WTC11 (cell line): ENCODE measurements at regions not wholly inside any gene's neighbourhood (a gene's known extent, or its start where the extent isn't known, plus 50 kb on each side); places are given as distances from the start of the nearest gene placed in this dataset.

Source experiments
- ATAC-seq: fragments of 200-7000 bp; cut with Tn5 transposase; 2 replicates; pipeline ENCODE4 v1.10.0; 2021; ENCODE audit warnings: mild to moderate bottlenecking, moderate library complexity
- CTCF ChIA-PET: fragments of 300-600 bp; sonication (Branson Sonifier 250); formaldehyde crosslinking; loops from one replicate; lab custom pipeline; 2021; ENCODE audit warnings: antibody characterized with exemption; lab: Charles Lee
- POLR2A ChIA-PET: fragments of 350-600 bp; sonication (Branson Sonifier 250); formaldehyde crosslinking; loops from one replicate; lab custom pipeline; 2021; ENCODE audit warnings: antibody characterized with exemption; lab: Charles Lee
- DNase-seq: peaks from one replicate; pipeline ENCODE4 v3.0.0; 2021; ENCODE audit warnings: low spot score
- H3K27ac Mint-ChIP-seq: 2 replicates; pipeline ENCODE4 v1.8.0; 2021; ENCODE audit warnings: mixed read lengths
- H3K27me3 Mint-ChIP-seq: 2 replicates; pipeline ENCODE4 v1.8.0; 2021; ENCODE audit warnings: low read depth, mild to moderate bottlenecking, moderate library complexity, mixed read lengths
- H3K36me3 Mint-ChIP-seq: 2 replicates; pipeline ENCODE4 v1.8.0; 2021; ENCODE audit warnings: mixed read lengths
- H3K4me1 Mint-ChIP-seq: 2 replicates; pipeline ENCODE4 v1.8.0; 2022; ENCODE audit warnings: mixed read lengths
- H3K4me3 Mint-ChIP-seq: 2 replicates; pipeline ENCODE4 v1.8.0; 2021; ENCODE audit warnings: mild to moderate bottlenecking, moderate library complexity, mixed read lengths
- H3K9me3 Mint-ChIP-seq: 2 replicates; pipeline ENCODE4 v1.8.0; 2021; ENCODE audit warnings: mixed read lengths
- ATF1 ChIP-seq: sonication (generic); formaldehyde crosslinking; IDR thresholded peaks from 2 replicates; pipeline ENCODE4 v1.8.1; 2023; ENCODE audit warnings: mild to moderate bottlenecking, moderate library complexity, missing genetic modification reagents
- ELF4 ChIP-seq: sonication (generic); formaldehyde crosslinking; IDR thresholded peaks from 2 replicates; pipeline ENCODE4 v1.8.1; 2022; ENCODE audit warnings: low read depth, mild to moderate bottlenecking, moderate library complexity, missing genetic modification reagents
- EMX1 ChIP-seq: fragments of 250-450 bp; sonication (Bioruptor Pico); IDR thresholded peaks from 2 replicates; pipeline ENCODE4 v1.8.0; 2021; ENCODE audit warnings: mild to moderate bottlenecking
- JUN ChIP-seq: sonication (generic); formaldehyde crosslinking; IDR thresholded peaks from 2 replicates; pipeline ENCODE4 v1.8.0; 2023; ENCODE audit warnings: mild to moderate bottlenecking, missing genetic modification reagents
- NFYB ChIP-seq: sonication (generic); formaldehyde crosslinking; conservative IDR thresholded peaks from 2 replicates; pipeline ENCODE4 v1.8.0; 2022; ENCODE audit warnings: low read depth, missing genetic modification reagents
- NR1H2 ChIP-seq: sonication (generic); formaldehyde crosslinking; IDR thresholded peaks from 2 replicates; pipeline ENCODE4 v1.9.0; 2021; ENCODE audit warnings: mild to moderate bottlenecking, moderate library complexity, missing genetic modification reagents
- PRDM15 ChIP-seq: sonication (generic); formaldehyde crosslinking; IDR thresholded peaks from 2 replicates; pipeline ENCODE4 v1.8.0; 2022; ENCODE audit warnings: missing genetic modification reagents
- SMAD3 ChIP-seq: sonication (generic); formaldehyde crosslinking; IDR thresholded peaks from 2 replicates; pipeline ENCODE4 v1.8.0; 2022; ENCODE audit warnings: missing genetic modification reagents, mild to moderate bottlenecking, borderline replicate concordance
- ZNF219 ChIP-seq: sonication (generic); formaldehyde crosslinking; IDR thresholded peaks from 2 replicates; pipeline ENCODE4 v1.8.0; 2023; ENCODE audit warnings: missing genetic modification reagents, mild to moderate bottlenecking, borderline replicate concordance
- ZNF232 ChIP-seq: sonication (generic); formaldehyde crosslinking; IDR thresholded peaks from 2 replicates; pipeline ENCODE4 v1.8.0; 2022; ENCODE audit warnings: mild to moderate bottlenecking, missing genetic modification reagents
- ZNF263 ChIP-seq: sonication (generic); formaldehyde crosslinking; IDR thresholded peaks from 2 replicates; pipeline ENCODE4 v1.8.1; 2022; ENCODE audit warnings: low read depth, mild to moderate bottlenecking, moderate library complexity, missing genetic modification reagents
- ZNF317 ChIP-seq: sonication (generic); formaldehyde crosslinking; IDR thresholded peaks from 2 replicates; pipeline ENCODE4 v1.8.1; 2023; ENCODE audit warnings: low read depth, mild to moderate bottlenecking, moderate library complexity, missing genetic modification reagents, borderline replicate concordance
- ZNF671 ChIP-seq: fragments of 250-450 bp; sonication (Bioruptor Pico); IDR thresholded peaks from 2 replicates; pipeline ENCODE4 v1.8.0; 2021; ENCODE audit warnings: mild to moderate bottlenecking
- TF ChIP-seq, protein P1 (sequence below): sonication (generic); formaldehyde crosslinking; IDR thresholded peaks from 2 replicates; pipeline ENCODE4 v1.8.0; 2023; ENCODE audit warnings: missing genetic modification reagents
- TF ChIP-seq, protein P2 (sequence below): sonication (generic); formaldehyde crosslinking; IDR thresholded peaks from 2 replicates; pipeline ENCODE4 v1.8.1; 2023; ENCODE audit warnings: mild to moderate bottlenecking, missing genetic modification reagents, moderate library complexity
- TF ChIP-seq, protein P3 (sequence below): sonication (generic); formaldehyde crosslinking; IDR thresholded peaks from 2 replicates; pipeline ENCODE4 v1.8.0; 2022; ENCODE audit warnings: mild to moderate bottlenecking, missing genetic modification reagents
- TF ChIP-seq, protein P4 (sequence below): sonication (generic); formaldehyde crosslinking; conservative IDR thresholded peaks from 2 replicates; pipeline ENCODE4 v1.8.1; 2022; ENCODE audit warnings: mild to moderate bottlenecking, missing genetic modification reagents
- TF ChIP-seq, protein P5 (sequence below): fragments of 250-450 bp; sonication (Bioruptor Pico); IDR thresholded peaks from 2 replicates; pipeline ENCODE4 v1.9.0; 2021; ENCODE audit warnings: mild to moderate bottlenecking
- TF ChIP-seq, protein P6 (sequence below): sonication (generic); formaldehyde crosslinking; IDR thresholded peaks from 2 replicates; pipeline ENCODE4 v1.8.1; 2022; ENCODE audit warnings: mild to moderate bottlenecking, missing genetic modification reagents, moderate library complexity, borderline replicate concordance

GRCh38 chr2:51722311-51722710, 690.4 kb upstream of the NRXN1 start (continued):
- TF ChIP-seq ELF4 (no peak), ZNF263 (CRISPR knock-in tag) (no peak)

- no peaks in the 10 kb centered on the region for H3K9me3 Mint-ChIP-seq
- peaks cover 7% of the 10 kb centered on the region for H3K4me1 Mint-ChIP-seq
- DNase-seq (no peak), ATAC-seq (no peak)
- no peak overlapping the region for H3K4me3 Mint-ChIP-seq
- CTCF ChIA-PET: no interaction called here
- TF ChIP-seq ZNF219 (CRISPR knock-in tag) (no peak), EMX1 (CRISPR knock-in tag) (no peak), ZNF317 (CRISPR knock-in tag) (no peak), SMAD3 (no peak), PRDM15 (CRISPR knock-in tag) (no peak), ZNF671 (no peak)
- TF ChIP-seq, protein P1, sequence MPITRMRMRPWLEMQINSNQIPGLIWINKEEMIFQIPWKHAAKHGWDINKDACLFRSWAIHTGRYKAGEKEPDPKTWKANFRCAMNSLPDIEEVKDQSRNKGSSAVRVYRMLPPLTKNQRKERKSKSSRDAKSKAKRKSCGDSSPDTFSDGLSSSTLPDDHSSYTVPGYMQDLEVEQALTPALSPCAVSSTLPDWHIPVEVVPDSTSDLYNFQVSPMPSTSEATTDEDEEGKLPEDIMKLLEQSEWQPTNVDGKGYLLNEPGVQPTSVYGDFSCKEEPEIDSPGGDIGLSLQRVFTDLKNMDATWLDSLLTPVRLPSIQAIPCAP: no peak
- TF ChIP-seq, protein P2, sequence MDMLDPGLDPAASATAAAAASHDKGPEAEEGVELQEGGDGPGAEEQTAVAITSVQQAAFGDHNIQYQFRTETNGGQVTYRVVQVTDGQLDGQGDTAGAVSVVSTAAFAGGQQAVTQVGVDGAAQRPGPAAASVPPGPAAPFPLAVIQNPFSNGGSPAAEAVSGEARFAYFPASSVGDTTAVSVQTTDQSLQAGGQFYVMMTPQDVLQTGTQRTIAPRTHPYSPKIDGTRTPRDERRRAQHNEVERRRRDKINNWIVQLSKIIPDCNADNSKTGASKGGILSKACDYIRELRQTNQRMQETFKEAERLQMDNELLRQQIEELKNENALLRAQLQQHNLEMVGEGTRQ: no peak
- TF ChIP-seq, protein P3, sequence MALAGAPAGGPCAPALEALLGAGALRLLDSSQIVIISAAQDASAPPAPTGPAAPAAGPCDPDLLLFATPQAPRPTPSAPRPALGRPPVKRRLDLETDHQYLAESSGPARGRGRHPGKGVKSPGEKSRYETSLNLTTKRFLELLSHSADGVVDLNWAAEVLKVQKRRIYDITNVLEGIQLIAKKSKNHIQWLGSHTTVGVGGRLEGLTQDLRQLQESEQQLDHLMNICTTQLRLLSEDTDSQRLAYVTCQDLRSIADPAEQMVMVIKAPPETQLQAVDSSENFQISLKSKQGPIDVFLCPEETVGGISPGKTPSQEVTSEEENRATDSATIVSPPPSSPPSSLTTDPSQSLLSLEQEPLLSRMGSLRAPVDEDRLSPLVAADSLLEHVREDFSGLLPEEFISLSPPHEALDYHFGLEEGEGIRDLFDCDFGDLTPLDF (CRISPR knock-in tag): no peak
- no peaks in the 10 kb centered on the region for H3K36me3 Mint-ChIP-seq
- H3K27ac Mint-ChIP-seq: no peak overlapping the region
- no peaks in the 10 kb centered on the region for H3K27me3 Mint-ChIP-seq
- POLR2A ChIA-PET: no interaction called here
Measured at GRCh38 chr2:51720826-51721225, 688.9 kb upstream of the NRXN1 start.

DNA sequence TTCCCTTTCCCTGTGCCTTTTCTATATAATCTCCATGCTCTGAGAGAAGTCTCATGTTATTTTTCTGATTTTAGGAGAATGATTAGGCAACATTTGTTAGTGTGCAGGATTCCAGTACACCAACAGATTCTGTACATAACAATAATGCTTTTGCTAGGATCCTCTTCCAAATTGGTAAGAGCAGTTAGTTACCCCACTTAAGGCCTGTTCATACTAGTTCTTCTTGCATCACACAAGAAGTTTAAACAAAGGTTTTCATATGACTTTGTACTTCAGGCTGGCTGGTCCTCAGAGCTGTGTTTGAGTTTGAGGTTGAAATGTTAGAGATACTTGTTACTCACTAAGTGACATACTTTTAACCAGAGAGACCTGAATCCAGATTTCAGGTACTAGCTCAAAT, 686.9 kb upstream of the NRXN1 start:
- TF ChIP-seq JUN (no peak), NFYB (CRISPR knock-in tag) (no peak), NR1H2 (CRISPR knock-in tag) (no peak), ATF1 (no peak), ZNF232 (no peak)
- TF ChIP-seq, protein P4, sequence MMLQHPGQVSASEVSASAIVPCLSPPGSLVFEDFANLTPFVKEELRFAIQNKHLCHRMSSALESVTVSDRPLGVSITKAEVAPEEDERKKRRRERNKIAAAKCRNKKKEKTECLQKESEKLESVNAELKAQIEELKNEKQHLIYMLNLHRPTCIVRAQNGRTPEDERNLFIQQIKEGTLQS (CRISPR knock-in tag): no peak
- TF ChIP-seq, protein P1: no peak
- TF ChIP-seq, protein P5, sequence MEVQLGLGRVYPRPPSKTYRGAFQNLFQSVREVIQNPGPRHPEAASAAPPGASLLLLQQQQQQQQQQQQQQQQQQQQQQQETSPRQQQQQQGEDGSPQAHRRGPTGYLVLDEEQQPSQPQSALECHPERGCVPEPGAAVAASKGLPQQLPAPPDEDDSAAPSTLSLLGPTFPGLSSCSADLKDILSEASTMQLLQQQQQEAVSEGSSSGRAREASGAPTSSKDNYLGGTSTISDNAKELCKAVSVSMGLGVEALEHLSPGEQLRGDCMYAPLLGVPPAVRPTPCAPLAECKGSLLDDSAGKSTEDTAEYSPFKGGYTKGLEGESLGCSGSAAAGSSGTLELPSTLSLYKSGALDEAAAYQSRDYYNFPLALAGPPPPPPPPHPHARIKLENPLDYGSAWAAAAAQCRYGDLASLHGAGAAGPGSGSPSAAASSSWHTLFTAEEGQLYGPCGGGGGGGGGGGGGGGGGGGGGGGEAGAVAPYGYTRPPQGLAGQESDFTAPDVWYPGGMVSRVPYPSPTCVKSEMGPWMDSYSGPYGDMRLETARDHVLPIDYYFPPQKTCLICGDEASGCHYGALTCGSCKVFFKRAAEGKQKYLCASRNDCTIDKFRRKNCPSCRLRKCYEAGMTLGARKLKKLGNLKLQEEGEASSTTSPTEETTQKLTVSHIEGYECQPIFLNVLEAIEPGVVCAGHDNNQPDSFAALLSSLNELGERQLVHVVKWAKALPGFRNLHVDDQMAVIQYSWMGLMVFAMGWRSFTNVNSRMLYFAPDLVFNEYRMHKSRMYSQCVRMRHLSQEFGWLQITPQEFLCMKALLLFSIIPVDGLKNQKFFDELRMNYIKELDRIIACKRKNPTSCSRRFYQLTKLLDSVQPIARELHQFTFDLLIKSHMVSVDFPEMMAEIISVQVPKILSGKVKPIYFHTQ: no peak
- TF ChIP-seq, protein P6, sequence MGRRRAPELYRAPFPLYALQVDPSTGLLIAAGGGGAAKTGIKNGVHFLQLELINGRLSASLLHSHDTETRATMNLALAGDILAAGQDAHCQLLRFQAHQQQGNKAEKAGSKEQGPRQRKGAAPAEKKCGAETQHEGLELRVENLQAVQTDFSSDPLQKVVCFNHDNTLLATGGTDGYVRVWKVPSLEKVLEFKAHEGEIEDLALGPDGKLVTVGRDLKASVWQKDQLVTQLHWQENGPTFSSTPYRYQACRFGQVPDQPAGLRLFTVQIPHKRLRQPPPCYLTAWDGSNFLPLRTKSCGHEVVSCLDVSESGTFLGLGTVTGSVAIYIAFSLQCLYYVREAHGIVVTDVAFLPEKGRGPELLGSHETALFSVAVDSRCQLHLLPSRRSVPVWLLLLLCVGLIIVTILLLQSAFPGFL (CRISPR knock-in tag): no peak
- ChIA-PET POLR2A (no interaction called here), CTCF (no interaction called here)
- H3K4me1 Mint-ChIP-seq: no peaks in the 10 kb centered on the region
- no peak overlapping the region for H3K27ac Mint-ChIP-seq
- DNase-seq (no peak), ATAC-seq (no peak)
- H3K4me3 Mint-ChIP-seq: no peak overlapping the region
- no peaks in the 10 kb centered on the region for H3K27me3 Mint-ChIP-seq
- H3K36me3 Mint-ChIP-seq: peaks cover 2% of the 10 kb centered on the region; the same call in 1 of the 2 replicates
- peaks cover 5% of the 10 kb centered on the region for H3K9me3 Mint-ChIP-seq
